ENCODE measurements at regions not wholly inside any gene's neighbourhood (a gene's known extent, or its start where the extent isn't known, plus 50 kb on each side); places are given as distances from the start of the nearest gene placed in this dataset.

- TF ChIP-seq EZH2 (IDR thresholded peaks at IDR 0.05; ENCODE audit: insufficient read depth, poor library complexity, severe bottlenecking) (no peak), EZH2phosphoT487 (IDR thresholded peaks at IDR 0.05; ENCODE audit: insufficient read depth, low read depth) (no peak)
Observed at GRCh38 chr21:41100826-41101550, 67.0 kb upstream of the BACE2 start.

Data from GM23248 (cell line).